Ovary (tissue), 7 donors: ENCODE measurements at regions not wholly inside any gene's neighbourhood (a gene's known extent, or its start where the extent isn't known, plus 50 kb on each side); places are given as distances from the start of the nearest gene placed in this dataset.

Source experiments
- DNase-seq, 5 donors: peaks; one replicate each; pipeline ENCODE4 v3.0.0-alpha.2; 2019 to 2020
- H3K27ac ChIP-seq, 2 donors: fragments of 200-600 bp; one replicate each; pipeline versions ENCODE4 v1.5.1 to v1.8.0; 2019 to 2022
- H3K27me3 ChIP-seq: fragments of 200-600 bp; one replicate; pipeline ENCODE4 v1.8.0; 2022
- H3K36me3 ChIP-seq: fragments of 200-600 bp; sonication (generic); one replicate; pipeline ENCODE4 v1.5.1; 2019
- H3K4me1 ChIP-seq: one replicate; pipeline ENCODE4 v1.8.1; 2013; ENCODE audit warnings: mild to moderate bottlenecking, moderate library complexity; ENCODE audit not compliant: insufficient read depth
- H3K4me3 ChIP-seq: fragments of 200-600 bp; sonication (generic); one replicate; pipeline ENCODE4 v1.5.1; 2017
- H3K9me3 ChIP-seq, 2 donors: fragments of 200-600 bp in 1 of 2; sonication (generic) in 1 of 2; one replicate each; pipeline versions ENCODE4 v1.5.1 to v1.8.1; 2013 to 2019; ENCODE audit warnings: mild to moderate bottlenecking in 1 of 2, moderate library complexity in 1 of 2
- CTCF ChIP-seq, 3 donors: fragments of 450-650 bp in 2 of 3; fragments of 200-600 bp in 1 of 3; IDR thresholded peaks; one replicate each; pipeline versions ENCODE4 v1.5.1 to v1.8.0; 2016 to 2022; ENCODE audit warnings: antibody characterized with exemption in 3 of 3, mild to moderate bottlenecking in 1 of 3
- EP300 ChIP-seq: sonication (generic); formaldehyde crosslinking; IDR thresholded peaks from one replicate; pipeline ENCODE4 v1.6.1; 2017; ENCODE audit warnings: antibody characterized with exemption
- POLR2A ChIP-seq: fragments of 450-650 bp; IDR thresholded peaks from one replicate; pipeline ENCODE4 v1.6.1; 2017; ENCODE audit warnings: antibody characterized with exemption, mild to moderate bottlenecking, moderate library complexity
- WGBS, 3 donors: extraction: QIAGEN DNeasy Blood & Tissue Kit in 1 of 3; methylation state at CpG; one replicate each; pipeline versions ENCODE4 v1.1.5 to v1.1.7; 2013 to 2017; 5-methylcytosine and 5-hydroxymethylcytosine counted together
- intact Hi-C, 4 donors: fragments of 100-400 bp; cut with DNase I; formaldehyde crosslinking; loops; one replicate each; pipeline versions ENCODE4 v1.11.0 to v1.15.1; 2022 to 2023
- donor health status: DM: no; HTN: no; CAD: no; lungs with moderate emphysema.
- donor health status: DM: no; HTN: no; CAD: no.
- donor health status: Bipolar disorder and iron deficiency.
- donor health status: DM: no; HTN: no; CAD: no.
- donor health status: DM: yes; HTN: yes; CAD: no.

GRCh38 chr2:191508738-191509137 lies 169.2 kb upstream of the NABP1 start:
- intact Hi-C loops: loop anchor here in 1 of 4 donors (10.0 kb wide), 2 partner anchors 264 to 344 kb away; partner anchors contain the start of gene MYO1B
- Histone ChIP-seq H3K27ac (no peak overlapping the region), H3K36me3 (no peaks in the 10 kb centered on the region), H3K9me3 (no peaks in the 10 kb centered on the region), H3K4me1 (no peaks in the 10 kb centered on the region), H3K4me3 (no peak overlapping the region), H3K27me3 (no peaks in the 10 kb centered on the region)
- DNase-seq: no peak
- TF ChIP-seq POLR2A: no peak
- TF ChIP-seq EP300: no peak
- TF ChIP-seq CTCF (IDR thresholded peaks at IDR 0.05): no peak
- 79 to 83% (median 81%) methylated on average over 5 of the region's 5 CpGs for WGBS, 3 donors

- TF ChIP-seq POLR2A (no peak), EP300 (no peak), CTCF (IDR thresholded peaks at IDR 0.05) (no peak)
- H3K4me3 ChIP-seq: no peak overlapping the region
- H3K27ac ChIP-seq: no peak overlapping the region
- no peaks in the 10 kb centered on the region for H3K27me3 ChIP-seq
- DNase-seq: no peak
- WGBS, 3 donors: 93 to 97% (median 96%) methylated on average over 7 of the region's 7 CpGs
- H3K4me1 ChIP-seq: no peaks in the 10 kb centered on the region
- no peaks in the 10 kb centered on the region for H3K9me3 ChIP-seq
- no peaks in the 10 kb centered on the region for H3K36me3 ChIP-seq
- intact Hi-C loops: no loop called here
These were observed 165.6 kb upstream of the NABP1 start for GRCh38 chr2:191512216-191512835.

- TF ChIP-seq POLR2A (no peak), EP300 (no peak), CTCF (IDR thresholded peaks at IDR 0.05) (no peak)
- H3K36me3 ChIP-seq: no peaks in the 10 kb centered on the region
- no peak overlapping the region for H3K4me3 ChIP-seq
- no peaks in the 10 kb centered on the region for H3K4me1 ChIP-seq
- WGBS, 3 donors: 67 to 78% (median 72%) methylated on average over 3 of the region's 3 CpGs
- no peak for DNase-seq
- no peaks in the 10 kb centered on the region for H3K9me3 ChIP-seq
- intact Hi-C loops: no loop called here
- no peaks in the 10 kb centered on the region for H3K27me3 ChIP-seq
- no peak overlapping the region for H3K27ac ChIP-seq
These were observed 165.1 kb upstream of the NABP1 start for GRCh38 chr2:191512874-191513273.

- H3K36me3 ChIP-seq: no peaks in the 10 kb centered on the region
- no peak overlapping the region for H3K27ac ChIP-seq
- H3K4me3 ChIP-seq: no peak overlapping the region
- no peaks in the 10 kb centered on the region for H3K4me1 ChIP-seq
- H3K27me3 ChIP-seq: no peaks in the 10 kb centered on the region
- no peaks in the 10 kb centered on the region for H3K9me3 ChIP-seq
- TF ChIP-seq POLR2A: no peak
- no peak for TF ChIP-seq EP300
- TF ChIP-seq CTCF (IDR thresholded peaks at IDR 0.05): no peak
- intact Hi-C loops: loop anchor here in 1 of 4 donors (5.0 kb wide), 1 partner anchor 347 kb away; no protein-coding TSS in a partner anchor
- 56 to 77% (median 63%) methylated on average over 3 to 4 of the region's 4 CpGs for WGBS, 3 donors
- DNase-seq: no peak
These were observed 163.3 kb upstream of the NABP1 start for GRCh38 chr2:191514613-191515012.
